ENCODE measurements at regions not wholly inside any gene's neighbourhood (a gene's known extent, or its start where the extent isn't known, plus 50 kb on each side); places are given as distances from the start of the nearest gene placed in this dataset.

- H3K4me1 ChIP-seq (ENCODE audit: control insufficient read depth, insufficient read depth, low read length) = no peaks in the 10 kb centered on the region
- H3K27me3 ChIP-seq (replicated peaks in 1 of 2; ENCODE audit: control insufficient read depth in 2 of 2, insufficient read depth in 2 of 2, low read length in 1 of 2) = no peaks in the 10 kb centered on the region; a peak in 1 of 4 replicates
- H3K9ac ChIP-seq (ENCODE audit: control insufficient read depth, insufficient read depth, low read length) = no peak overlapping the region
- no peak overlapping the region for H2AFZ ChIP-seq (ENCODE audit: control insufficient read depth, low read depth, low read length)
- FAIRE-seq (no peak), DNase-seq (ENCODE audit: low read depth, low spot score) (no peak), ATAC-seq (no peak)
- no peaks in the 10 kb centered on the region for H3K9me3 ChIP-seq (replicated peaks; ENCODE audit: control insufficient read depth, insufficient read depth, low read length)
- POLR2A ChIA-PET = no interaction called here
- H3K4me2 ChIP-seq (ENCODE audit: control insufficient read depth, insufficient read depth) = no peak overlapping the region
- H4K20me1 ChIP-seq (ENCODE audit: control insufficient read depth, insufficient read depth) = no peaks in the 10 kb centered on the region
- 36% methylated on average over 10 of the region's 20 CpGs for WGBS (ENCODE audit: insufficient coverage, insufficient replicate concordance, low lambda C conversion rate, missing lambda C conversion rate)
- in situ Hi-C loops (cut with MboI) (no loop called here), intact Hi-C loops (cut with micrococcal nuclease; ENCODE audit: unreplicated experiment) (no loop called here)
- no peak overlapping the region for H3K27ac ChIP-seq (ENCODE audit: control insufficient read depth, insufficient read depth)
- TF ChIP-seq SUPT20H (IDR thresholded peaks at IDR 0.05; ENCODE audit: borderline replicate concordance, control insufficient read depth, low read depth, low read length) = no peak
- TF ChIP-seq ETV6 (conservative IDR thresholded peaks at IDR 0.05 in 1 of 2, IDR thresholded peaks at IDR 0.05 in 1 of 2; ENCODE audit: borderline replicate concordance in 1 of 2, low read depth in 1 of 2) = no peak
- TF ChIP-seq EED (IDR thresholded peaks at IDR 0.05; ENCODE audit: low read depth) = no peak
- TF ChIP-seq EP300 (IDR thresholded peaks at IDR 0.05; ENCODE audit: borderline replicate concordance in 1 of 2, control insufficient read depth in 1 of 2, low read depth in 2 of 2, low read length in 2 of 2) = no peak
- no peak for TF ChIP-seq MEF2A (IDR thresholded peaks at IDR 0.05; ENCODE audit: insufficient read depth, low read depth, low read length)
- no peak overlapping the region for H3K4me3 ChIP-seq
- RAD21 ChIA-PET (ENCODE audit: unreplicated experiment) = no interaction called here
- SMC1A ChIA-PET (ENCODE audit: uncharacterized antibody, unreplicated experiment) = no interaction called here
- no peaks in the 10 kb centered on the region for H3K79me2 ChIP-seq (ENCODE audit: control insufficient read depth, insufficient read depth, low read length)
- CTCF ChIA-PET = no interaction called here
- H3K36me3 ChIP-seq (ENCODE audit: control insufficient read depth in 2 of 2, insufficient read depth in 2 of 2, low read length in 1 of 2) = no peaks in the 10 kb centered on the region
- no TSS peak for BruUV-seq (replicated peaks)
Measured at GRCh38 chr10:132122097-132122861, 56.5 kb downstream of the JAKMIP3 start.

GRCh38 chr10:132122939-132123445 is 57.2 kb downstream of the JAKMIP3 start:
- no peak for FAIRE-seq
- Histone ChIP-seq H4K20me1 (ENCODE audit: control insufficient read depth, insufficient read depth) (no peaks in the 10 kb centered on the region), H3K27ac (ENCODE audit: control insufficient read depth, insufficient read depth) (no peak overlapping the region), H2AFZ (ENCODE audit: control insufficient read depth, low read depth, low read length) (no peak overlapping the region), H3K4me1 (ENCODE audit: control insufficient read depth, insufficient read depth, low read length) (no peaks in the 10 kb centered on the region), H3K4me3 (no peak overlapping the region), H3K36me3 (ENCODE audit: control insufficient read depth in 2 of 2, insufficient read depth in 2 of 2, low read length in 1 of 2) (no peaks in the 10 kb centered on the region), H3K4me2 (ENCODE audit: control insufficient read depth, insufficient read depth) (no peak overlapping the region), H3K79me2 (ENCODE audit: control insufficient read depth, insufficient read depth, low read length) (no peaks in the 10 kb centered on the region), H3K9ac (ENCODE audit: control insufficient read depth, insufficient read depth, low read length) (no peak overlapping the region), H3K9me3 (replicated peaks; ENCODE audit: control insufficient read depth, insufficient read depth, low read length) (no peaks in the 10 kb centered on the region), H3K27me3 (replicated peaks in 1 of 2; ENCODE audit: control insufficient read depth in 2 of 2, insufficient read depth in 2 of 2, low read length in 1 of 2) (no peaks in the 10 kb centered on the region; a peak in 1 of 4 replicates)
- BruUV-seq (replicated peaks) = no TSS peak
- DNase-seq (ENCODE audit: low read depth, low spot score) = no peak
- SMC1A ChIA-PET (ENCODE audit: uncharacterized antibody, unreplicated experiment) = no interaction called here
- CTCF ChIA-PET = no interaction called here
- RAD21 ChIA-PET (ENCODE audit: unreplicated experiment) = no interaction called here
- 50% methylated on average over 19 of the region's 19 CpGs for WGBS (ENCODE audit: insufficient coverage, insufficient replicate concordance, low lambda C conversion rate, missing lambda C conversion rate)
- no peak for ATAC-seq
- POLR2A ChIA-PET = no interaction called here
- in situ Hi-C loops (cut with MboI) = no loop called here
- TF ChIP-seq, protein P1, sequence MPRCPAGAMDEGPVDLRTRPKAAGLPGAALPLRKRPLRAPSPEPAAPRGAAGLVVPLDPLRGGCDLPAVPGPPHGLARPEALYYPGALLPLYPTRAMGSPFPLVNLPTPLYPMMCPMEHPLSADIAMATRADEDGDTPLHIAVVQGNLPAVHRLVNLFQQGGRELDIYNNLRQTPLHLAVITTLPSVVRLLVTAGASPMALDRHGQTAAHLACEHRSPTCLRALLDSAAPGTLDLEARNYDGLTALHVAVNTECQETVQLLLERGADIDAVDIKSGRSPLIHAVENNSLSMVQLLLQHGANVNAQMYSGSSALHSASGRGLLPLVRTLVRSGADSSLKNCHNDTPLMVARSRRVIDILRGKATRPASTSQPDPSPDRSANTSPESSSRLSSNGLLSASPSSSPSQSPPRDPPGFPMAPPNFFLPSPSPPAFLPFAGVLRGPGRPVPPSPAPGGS (IDR thresholded peaks at IDR 0.05; ENCODE audit: borderline replicate concordance, insufficient read depth, low read depth, low read length, poor library complexity, severe bottlenecking) = no peak
- no peak for TF ChIP-seq MXI1 (IDR thresholded peaks at IDR 0.05; ENCODE audit: low read depth, low read length)
- no peak for TF ChIP-seq EZH2 (IDR thresholded peaks at IDR 0.05; ENCODE audit: borderline replicate concordance, control insufficient read depth, low read depth, low read length)
- TF ChIP-seq FOXM1 (IDR thresholded peaks at IDR 0.05; ENCODE audit: low read depth, low read length) = no peak
- TF ChIP-seq ATF7 (IDR thresholded peaks at IDR 0.05; ENCODE audit: low read depth) = no peak
- no peak for TF ChIP-seq NR2C1 (IDR thresholded peaks at IDR 0.05)
- TF ChIP-seq ETV6 (conservative IDR thresholded peaks at IDR 0.05 in 1 of 2, IDR thresholded peaks at IDR 0.05 in 1 of 2; ENCODE audit: borderline replicate concordance in 1 of 2, low read depth in 1 of 2) = no peak
- no peak for TF ChIP-seq SMC3 (IDR thresholded peaks at IDR 0.05; ENCODE audit: borderline replicate concordance, low read length)
- no peak for TF ChIP-seq SPI1 (IDR thresholded peaks at IDR 0.05; ENCODE audit: borderline replicate concordance, insufficient read depth, low read depth, low read length)
- intact Hi-C loops (cut with micrococcal nuclease; ENCODE audit: unreplicated experiment) = no loop called here

Data from GM12878 (cell line).